ENCODE measurements at regions not wholly inside any gene's neighbourhood (a gene's known extent, or its start where the extent isn't known, plus 50 kb on each side); places are given as distances from the start of the nearest gene placed in this dataset.

DNA sequence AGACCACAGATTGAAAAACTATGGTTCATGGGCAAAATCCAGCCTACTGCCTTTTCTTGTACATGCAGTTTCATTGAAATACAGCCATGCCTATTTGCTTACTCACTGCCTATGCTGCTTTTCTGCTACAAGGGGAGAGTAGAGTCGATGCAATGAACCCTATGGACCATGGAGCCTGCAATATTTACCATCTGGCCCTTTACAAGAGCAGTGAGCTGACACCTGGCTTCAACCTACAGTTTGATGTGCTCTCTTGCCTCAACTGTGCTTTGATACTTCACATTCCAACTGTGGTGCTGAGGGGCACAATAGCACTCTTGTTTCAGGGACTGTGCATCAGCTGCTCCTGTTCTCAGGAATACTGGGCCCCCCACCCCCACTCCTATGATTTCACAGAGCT, 239.5 kb upstream of the SORL1-AS1 start:
- TF ChIP-seq POLR2A (IDR thresholded peaks at IDR 0.05) = no peak
- TF ChIP-seq, protein P1, sequence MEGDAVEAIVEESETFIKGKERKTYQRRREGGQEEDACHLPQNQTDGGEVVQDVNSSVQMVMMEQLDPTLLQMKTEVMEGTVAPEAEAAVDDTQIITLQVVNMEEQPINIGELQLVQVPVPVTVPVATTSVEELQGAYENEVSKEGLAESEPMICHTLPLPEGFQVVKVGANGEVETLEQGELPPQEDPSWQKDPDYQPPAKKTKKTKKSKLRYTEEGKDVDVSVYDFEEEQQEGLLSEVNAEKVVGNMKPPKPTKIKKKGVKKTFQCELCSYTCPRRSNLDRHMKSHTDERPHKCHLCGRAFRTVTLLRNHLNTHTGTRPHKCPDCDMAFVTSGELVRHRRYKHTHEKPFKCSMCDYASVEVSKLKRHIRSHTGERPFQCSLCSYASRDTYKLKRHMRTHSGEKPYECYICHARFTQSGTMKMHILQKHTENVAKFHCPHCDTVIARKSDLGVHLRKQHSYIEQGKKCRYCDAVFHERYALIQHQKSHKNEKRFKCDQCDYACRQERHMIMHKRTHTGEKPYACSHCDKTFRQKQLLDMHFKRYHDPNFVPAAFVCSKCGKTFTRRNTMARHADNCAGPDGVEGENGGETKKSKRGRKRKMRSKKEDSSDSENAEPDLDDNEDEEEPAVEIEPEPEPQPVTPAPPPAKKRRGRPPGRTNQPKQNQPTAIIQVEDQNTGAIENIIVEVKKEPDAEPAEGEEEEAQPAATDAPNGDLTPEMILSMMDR (IDR thresholded peaks at IDR 0.05) = no peak
